K562 (cell line): ENCODE measurements at regions not wholly inside any gene's neighbourhood (a gene's known extent, or its start where the extent isn't known, plus 50 kb on each side); places are given as distances from the start of the nearest gene placed in this dataset.
A peak's percentile ranks its signal among the peaks of the same experiment; 100 is the strongest.
"Not testable (repeated sequence)": the region's sequence is repeated elsewhere in the genome, so short reads cannot be mapped to it uniquely, and the experiment has no call there.

Source experiments
- ATAC-seq: fragments of 200-7000 bp; cut with Tn5 transposase; 3 replicates; pipeline ENCODE4 v1.9.1; 2020; ENCODE audit warnings: moderate library complexity
- BruUV-seq: library from RNA; stranded (reverse); fragments of 400-500 nt; replicated peaks from 2 replicates; lab custom pipeline; 2021; lab: Mats Ljungman, UMichigan
- CTCF ChIA-PET: fragments of 300-600 bp; formaldehyde crosslinking; extraction: SDS; loops from one replicate; lab custom pipeline; 2021; ENCODE audit warnings: low intra/inter-chr PET ratio; lab: Yijun Ruan, JAX
- POLR2A ChIA-PET: fragments of 300-600, 350-650 bp; sonication (Branson Sonifier 250); formaldehyde crosslinking; extraction: SDS; loops from one replicate; lab custom pipeline; 2021; ENCODE audit warnings: antibody characterized with exemption, inconsistent platforms; lab: Yijun Ruan, JAX
- DNase-seq, 4 experiments: peaks; one replicate each; pipeline versions ENCODE4 v3.0.0 to v3.0.0-alpha.2; 2011 to 2018; ENCODE audit warnings: low spot score in 3 of 4, mixed read lengths in 3 of 4; ENCODE audit errors: extremely low read depth in 1 of 4
- FAIRE-seq: peaks from 2 replicates; lab custom pipeline; 2011; peaks lifted over from hg19 to GRCh38; lab: Jason Lieb, UNC
- H2AFZ ChIP-seq: 2 replicates; pipeline ENCODE4 v1.6.0; 2011; ENCODE audit warnings: low read depth, low read length, control low read depth, inconsistent platforms
- H3K27ac ChIP-seq: fragments of 200-600 bp; 3 replicates; pipeline ENCODE4 v1.8.0; 2011; ENCODE audit warnings: low read depth, mild to moderate bottlenecking, control low read depth, inconsistent platforms, low read length, moderate library complexity, mixed read lengths; ENCODE audit errors: extremely low read depth
- H3K27me3 ChIP-seq, 2 experiments: fragments of 300-600 bp in 1 of 2; 2 replicates in 1 of 2; 3 replicates in 1 of 2; pipeline versions ENCODE4 v1.6.0 to v1.8.0; 2011; ENCODE audit warnings: inconsistent platforms in 2 of 2, low read length in 2 of 2, mild to moderate bottlenecking in 1 of 2, mixed read lengths in 1 of 2, moderate library complexity in 1 of 2; ENCODE audit not compliant: control insufficient read depth in 2 of 2, insufficient read depth in 2 of 2
- H3K36me3 ChIP-seq: fragments of 300-600 bp; 3 replicates; pipeline ENCODE4 v1.8.0; 2011; ENCODE audit warnings: mild to moderate bottlenecking, low read length, inconsistent platforms; ENCODE audit not compliant: control insufficient read depth, insufficient read depth
- H3K4me1 ChIP-seq, 2 experiments: fragments of 200-600 bp in 1 of 2; replicated peaks in 1 of 2; 2 replicates in 1 of 2; 3 replicates in 1 of 2; pipeline versions ENCODE4 v1.5.1 to v1.8.0; 2011; ENCODE audit warnings: inconsistent platforms in 2 of 2, low read length in 2 of 2, mild to moderate bottlenecking in 1 of 2, mixed read lengths in 1 of 2, moderate library complexity in 1 of 2; ENCODE audit not compliant: control insufficient read depth in 2 of 2, insufficient read depth in 2 of 2
- H3K4me2 ChIP-seq: 2 replicates; pipeline ENCODE4 v1.6.1; 2011; ENCODE audit warnings: low read length, control low read depth, inconsistent platforms, mixed read lengths; ENCODE audit not compliant: insufficient read depth
- H3K4me3 ChIP-seq: fragments of 200-600 bp; sonication (generic), shearing (Covaris generic); 2 replicates; pipeline ENCODE4 v1.5.1; 2016; ENCODE audit warnings: control low read depth, inconsistent platforms
- H3K79me2 ChIP-seq: fragments of 200-600 bp; 3 replicates; pipeline ENCODE4 v1.8.0; 2011; ENCODE audit warnings: low read length, inconsistent platforms; ENCODE audit not compliant: control insufficient read depth, insufficient read depth
- H3K9ac ChIP-seq, 2 experiments: 2 replicates each; pipeline versions ENCODE4 v1.6.0 to v1.6.1; 2011; ENCODE audit warnings: low read depth in 2 of 2, low read length in 2 of 2, control low read depth in 1 of 2, inconsistent platforms in 1 of 2, mild to moderate bottlenecking in 1 of 2, mixed read lengths in 1 of 2; ENCODE audit not compliant: insufficient read depth in 1 of 2
- H3K9me1 ChIP-seq: one replicate; pipeline ENCODE4 v1.6.0; 2011; ENCODE audit warnings: inconsistent platforms, mild to moderate bottlenecking, low read length, moderate library complexity; ENCODE audit not compliant: control insufficient read depth, insufficient read depth
- H3K9me3 ChIP-seq: replicated peaks from 2 replicates; pipeline ENCODE4 v1.5.1; 2011; ENCODE audit warnings: low read depth, low read length, inconsistent platforms; ENCODE audit not compliant: control insufficient read depth, insufficient read depth
- H4K20me1 ChIP-seq: replicated peaks from 2 replicates; pipeline ENCODE4 v1.6.1; 2011; ENCODE audit warnings: low read length, inconsistent platforms, mixed read lengths; ENCODE audit not compliant: control insufficient read depth, insufficient read depth
- BRF2 ChIP-seq: IDR thresholded peaks from 3 replicates; pipeline ENCODE4 v1.6.1; 2011; ENCODE audit warnings: borderline replicate concordance, mild to moderate bottlenecking; ENCODE audit not compliant: insufficient read length, insufficient read depth
- GTF2F1 ChIP-seq: IDR thresholded peaks from 2 replicates; pipeline ENCODE4 v1.6.1; 2011; ENCODE audit warnings: low read depth, low read length, improper control_type of control experiment
- KLF1 ChIP-seq: fragments of 450-650 bp; IDR thresholded peaks from 2 replicates; pipeline ENCODE4 v1.6.1; 2016; ENCODE audit warnings: missing genetic modification characterization, missing compliant biosample characterization
- MAFK ChIP-seq: IDR thresholded peaks from 2 replicates; pipeline ENCODE4 v1.6.1; 2011; ENCODE audit warnings: low read length, improper control_type of control experiment
- MEF2A ChIP-seq: IDR thresholded peaks from 2 replicates; pipeline ENCODE4 v1.6.1; 2011; ENCODE audit warnings: low read depth, mild to moderate bottlenecking, low read length, moderate library complexity; ENCODE audit not compliant: control insufficient read depth
- RFX5 ChIP-seq: IDR thresholded peaks from 2 replicates; pipeline ENCODE4 v1.6.1; 2011; ENCODE audit warnings: low read depth, mild to moderate bottlenecking, improper control_type of control experiment, low read length
- TRIM28 ChIP-seq: fragments of 450-650 bp; IDR thresholded peaks from 2 replicates; pipeline ENCODE4 v1.6.1; 2017
- ZFP36 ChIP-seq: fragments of 150-350 bp; IDR thresholded peaks from 2 replicates; pipeline ENCODE4 v1.6.1; 2018; ENCODE audit warnings: low read length, low read depth; ENCODE audit not compliant: partially characterized antibody
- WGBS: fragments of 100-300 bp; shearing (Covaris generic); methylation state at CpG from one replicate; pipeline ENCODE4 v1.1.6; 2016; ENCODE audit warnings: low coverage, mixed read lengths; ENCODE audit not compliant: insufficient coverage; ENCODE audit errors: missing lambda C conversion rate; 5-methylcytosine and 5-hydroxymethylcytosine counted together
- in situ Hi-C: fragments of 300-500 bp; cut with MboI; formaldehyde crosslinking; loops from 4 replicates; pipeline ENCODE4 v1.15.0; 2018; ENCODE audit warnings: inconsistent platforms, mixed read lengths
- intact Hi-C: fragments of 100-400 bp; cut with micrococcal nuclease; formaldehyde crosslinking; loops from 2 replicates; pipeline ENCODE4 v1.14.2; 2022

- BruUV-seq, in situ Hi-C loops, ATAC-seq, POLR2A ChIA-PET, H3K79me2 ChIP-seq, H3K4me2 ChIP-seq, H3K36me3 ChIP-seq, H3K9me1 ChIP-seq, H3K9me3 ChIP-seq, FAIRE-seq, H4K20me1 ChIP-seq, H3K4me3 ChIP-seq, H3K4me1 ChIP-seq, H3K27ac ChIP-seq, DNase-seq, H2AFZ ChIP-seq, CTCF ChIA-PET, H3K9ac ChIP-seq, intact Hi-C loops, H3K27me3 ChIP-seq: not testable (repeated sequence)
- peak; percentile 82 for TF ChIP-seq ZFP36
- peak; percentile 67 for TF ChIP-seq TRIM28
- 36% methylated on average over 2 of the region's 2 CpGs for WGBS
These were observed 132.5 kb upstream of the PARD3B start for GRCh38 chr2:204412782-204413181.

DNA sequence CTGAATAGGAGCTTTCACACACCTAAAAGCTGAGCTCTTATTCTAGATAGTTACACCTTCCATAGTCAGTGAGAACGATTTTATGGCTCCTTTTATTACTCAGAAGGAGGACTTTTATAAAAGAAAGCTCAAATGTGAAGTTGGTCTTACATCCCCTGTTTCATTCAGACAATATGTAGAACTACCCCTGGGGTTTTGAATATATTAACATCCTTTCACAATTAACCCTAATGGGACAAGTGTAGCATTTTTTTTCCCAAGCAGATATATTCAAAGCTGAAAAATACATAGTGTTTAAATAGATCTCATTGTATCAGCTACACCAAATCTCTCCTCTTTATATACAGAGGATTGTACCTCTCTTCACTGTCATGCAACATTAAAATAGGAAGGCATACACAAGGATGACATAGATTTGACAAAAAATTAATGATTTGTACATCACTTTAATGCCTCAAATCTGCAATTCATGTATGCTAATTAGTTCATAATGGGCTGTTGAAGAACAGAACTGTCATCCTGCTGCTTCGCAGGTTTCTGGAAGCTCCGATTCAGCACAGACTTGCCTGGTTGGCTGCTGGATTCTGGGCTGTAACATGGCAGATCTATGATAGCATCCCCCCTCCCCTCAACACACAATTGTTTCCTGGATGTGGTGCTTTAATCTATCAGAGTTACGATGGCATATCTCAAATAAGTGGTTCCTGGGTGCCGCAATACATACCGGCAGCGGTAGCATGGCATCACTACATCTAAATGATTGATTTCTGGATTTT lies 129.7 kb upstream of the PARD3B start:
- in situ Hi-C loops (no loop called here), intact Hi-C loops (no loop called here)
- ChIA-PET CTCF (no interaction called here), POLR2A (no interaction called here)
- Histone ChIP-seq H2AFZ (no peak overlapping the region), H3K79me2 (no peaks in the 10 kb centered on the region), H3K9ac (no peak overlapping the region), H3K27ac (no peak overlapping the region), H4K20me1 (no peaks in the 10 kb centered on the region), H3K4me2 (no peak overlapping the region), H3K36me3 (no peaks in the 10 kb centered on the region), H3K9me3 (peaks cover 4% of the 10 kb centered on the region; the same call in 1 of the 2 replicates), H3K27me3 (no peaks in the 10 kb centered on the region), H3K4me1 (no peaks in the 10 kb centered on the region), H3K9me1 (no peaks in the 10 kb centered on the region), H3K4me3 (no peak overlapping the region)
- BruUV-seq: no TSS peak
- ATAC-seq: no peak
- TF ChIP-seq KLF1 (tag) (no peak), MEF2A (no peak), BRF2 (no peak), RFX5 (no peak), GTF2F1 (no peak), MAFK (no peak)
- DNase-seq: no peak
- WGBS: 55% methylated on average over 7 of the region's 7 CpGs
- FAIRE-seq: no peak
